OCI-LY3 (cell line): ENCODE measurements at regions not wholly inside any gene's neighbourhood (a gene's known extent, or its start where the extent isn't known, plus 50 kb on each side); places are given as distances from the start of the nearest gene placed in this dataset.

ENCODE experiments used
- H2AFZ ChIP-seq: fragments of 200-600, 300-600 bp; shearing (Covaris generic); 2 replicates; pipeline ENCODE4 v1.6.0; 2014; ENCODE audit warnings: antibody characterized with exemption, low read depth, low read length
- H3K27ac ChIP-seq: fragments of 200-600, 300-600 bp; sonication (generic); 2 replicates; pipeline ENCODE4 v1.5.1; 2014; ENCODE audit warnings: mild to moderate bottlenecking, low read length, moderate library complexity, mixed read lengths
- H3K27me3 ChIP-seq: fragments of 200-600, 300-600 bp; sonication (generic); 2 replicates; pipeline ENCODE4 v1.6.1; 2014; ENCODE audit warnings: low read depth, low read length, mixed read lengths
- H3K36me3 ChIP-seq: fragments of 200-600, 300-600 bp; sonication (generic); replicated peaks from 2 replicates; pipeline ENCODE3; 2014; ENCODE audit warnings: low read depth, low read length, mixed read lengths
- H3K4me1 ChIP-seq: fragments of 300-600, 200-600 bp; sonication (generic); 2 replicates; pipeline ENCODE4 v1.6.1; 2014; ENCODE audit warnings: low read length, mixed read lengths
- H3K4me2 ChIP-seq: fragments of 200-600, 300-600 bp; sonication (generic); 2 replicates; pipeline ENCODE4 v1.6.1; 2014; ENCODE audit warnings: low read length, mixed read lengths
- H3K4me3 ChIP-seq: fragments of 300-600, 200-600 bp; sonication (generic); 2 replicates; pipeline ENCODE4 v1.5.1; 2014; ENCODE audit warnings: antibody characterized with exemption, mild to moderate bottlenecking, low read length, moderate library complexity
- H3K79me2 ChIP-seq: fragments of 300-600, 200-600 bp; shearing (Covaris generic); 2 replicates; pipeline ENCODE4 v1.6.1; 2014; ENCODE audit warnings: mild to moderate bottlenecking, low read length, mixed read lengths
- H3K9ac ChIP-seq: fragments of 300-600, 200-600 bp; shearing (Covaris generic); 2 replicates; pipeline ENCODE4 v1.6.0; 2014; ENCODE audit warnings: mild to moderate bottlenecking, low read length, moderate library complexity
- H3K9me3 ChIP-seq: fragments of 200-600, 300-600 bp; shearing (Covaris generic); 2 replicates; pipeline ENCODE4 v1.6.1; 2014; ENCODE audit warnings: low read length, mixed read lengths; ENCODE audit not compliant: insufficient read depth
- H4K20me1 ChIP-seq: fragments of 200-600, 300-600 bp; sonication (generic); 2 replicates; pipeline ENCODE4 v1.6.1; 2016; ENCODE audit warnings: low read length, mixed read lengths; ENCODE audit not compliant: insufficient read depth
- EZH2phosphoT487 ChIP-seq: fragments of 200-600 bp; shearing (Covaris generic); IDR thresholded peaks from 2 replicates; pipeline ENCODE4 v1.6.1; 2018; ENCODE audit warnings: antibody characterized with exemption, mixed run types, low read depth
- TF ChIP-seq, protein P1 (sequence below): fragments of 200-600, 300-600 bp; sonication (generic); IDR thresholded peaks from 2 replicates; pipeline ENCODE4 v1.5.1; 2014; ENCODE audit warnings: antibody characterized with exemption, low read length, low read depth

DNA sequence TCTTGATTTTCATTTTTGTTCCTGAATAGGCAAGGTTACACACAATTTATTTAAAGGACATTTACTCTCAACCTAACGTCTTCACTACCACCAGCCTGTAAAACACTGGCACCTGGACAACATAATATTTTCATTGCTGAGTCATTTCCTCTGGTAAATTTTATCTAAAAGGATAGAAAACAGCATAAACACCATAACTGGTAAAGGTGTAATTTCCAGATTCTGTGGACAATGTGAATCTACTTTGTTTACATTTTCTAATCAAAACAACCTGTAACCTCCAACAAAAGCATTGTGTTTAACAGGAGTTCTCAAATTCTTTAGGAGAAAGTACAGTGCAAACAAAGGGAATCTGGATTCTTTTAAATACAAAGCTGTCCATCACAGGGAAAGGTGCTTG is 472.0 kb upstream of the AKR1E2 start:
- Histone ChIP-seq H3K79me2 (no peaks in the 10 kb centered on the region), H3K27me3 (no peaks in the 10 kb centered on the region), H3K4me1 (peaks cover 8% of the 10 kb centered on the region), H3K36me3 (no peaks in the 10 kb centered on the region), H3K4me2 (no peak overlapping the region), H3K9me3 (no peaks in the 10 kb centered on the region), H4K20me1 (no peaks in the 10 kb centered on the region), H3K27ac (no peak overlapping the region), H3K9ac (no peak overlapping the region), H3K4me3 (no peak overlapping the region), H2AFZ (no peak overlapping the region)
- TF ChIP-seq, protein P1, sequence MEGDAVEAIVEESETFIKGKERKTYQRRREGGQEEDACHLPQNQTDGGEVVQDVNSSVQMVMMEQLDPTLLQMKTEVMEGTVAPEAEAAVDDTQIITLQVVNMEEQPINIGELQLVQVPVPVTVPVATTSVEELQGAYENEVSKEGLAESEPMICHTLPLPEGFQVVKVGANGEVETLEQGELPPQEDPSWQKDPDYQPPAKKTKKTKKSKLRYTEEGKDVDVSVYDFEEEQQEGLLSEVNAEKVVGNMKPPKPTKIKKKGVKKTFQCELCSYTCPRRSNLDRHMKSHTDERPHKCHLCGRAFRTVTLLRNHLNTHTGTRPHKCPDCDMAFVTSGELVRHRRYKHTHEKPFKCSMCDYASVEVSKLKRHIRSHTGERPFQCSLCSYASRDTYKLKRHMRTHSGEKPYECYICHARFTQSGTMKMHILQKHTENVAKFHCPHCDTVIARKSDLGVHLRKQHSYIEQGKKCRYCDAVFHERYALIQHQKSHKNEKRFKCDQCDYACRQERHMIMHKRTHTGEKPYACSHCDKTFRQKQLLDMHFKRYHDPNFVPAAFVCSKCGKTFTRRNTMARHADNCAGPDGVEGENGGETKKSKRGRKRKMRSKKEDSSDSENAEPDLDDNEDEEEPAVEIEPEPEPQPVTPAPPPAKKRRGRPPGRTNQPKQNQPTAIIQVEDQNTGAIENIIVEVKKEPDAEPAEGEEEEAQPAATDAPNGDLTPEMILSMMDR: no peak

DNA sequence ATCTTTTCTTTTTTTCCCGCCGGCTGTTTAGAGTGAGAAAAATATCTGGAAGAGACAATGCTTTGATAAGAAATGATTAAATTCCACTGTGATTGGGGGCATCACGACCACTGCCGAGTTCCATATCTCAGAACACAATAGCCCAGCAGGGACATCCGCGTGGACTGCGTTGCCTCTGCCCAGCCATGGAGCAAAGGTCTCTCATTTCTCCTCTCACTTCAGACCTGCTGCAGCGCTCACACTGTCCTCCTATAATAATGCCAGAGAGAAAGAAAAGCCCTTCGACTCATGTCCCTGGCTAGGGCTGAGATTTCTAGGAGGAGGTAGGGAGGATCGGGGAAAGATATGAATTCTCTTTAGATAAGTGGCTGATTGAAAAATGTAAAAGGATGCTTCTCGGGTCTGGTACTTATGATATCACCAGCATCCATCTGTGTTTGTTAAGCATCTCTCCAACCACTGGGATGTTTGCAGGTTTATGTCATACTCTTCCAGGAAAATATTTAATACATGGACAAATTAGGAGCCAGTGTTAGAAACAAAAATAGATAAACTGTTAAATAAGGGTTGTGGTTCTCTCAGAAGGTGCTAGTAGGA is 472.9 kb upstream of the AKR1E2 start:
- H3K4me2 ChIP-seq: no peak overlapping the region

DNA sequence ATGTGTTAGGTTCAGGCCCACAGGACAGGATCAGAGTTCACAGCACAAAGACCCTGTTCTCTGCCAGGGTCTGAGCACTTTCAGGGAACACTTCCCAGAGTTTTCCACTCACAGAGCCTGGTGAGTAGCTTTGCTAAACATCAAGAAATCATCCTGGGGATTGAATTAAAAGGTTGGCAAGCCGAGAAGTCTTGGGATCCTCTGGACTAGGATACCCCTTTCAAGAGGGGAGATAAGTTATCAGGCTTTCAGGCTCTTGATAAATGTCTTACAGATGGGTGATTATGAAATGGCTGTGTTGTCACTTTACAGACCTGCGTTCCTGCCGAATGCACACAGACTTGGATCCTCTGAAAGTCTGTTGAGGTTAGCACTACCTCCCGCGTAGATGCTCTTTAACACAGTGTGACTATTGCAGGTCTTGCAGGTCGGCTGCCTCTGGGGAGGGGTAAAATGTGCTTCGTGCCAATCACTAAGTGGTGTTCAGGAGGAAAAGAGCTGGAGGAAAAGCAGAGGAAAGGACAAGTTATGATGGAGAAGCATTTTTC is 473.5 kb upstream of the AKR1E2 start:
- Histone ChIP-seq H3K4me2 (no peak overlapping the region), H3K4me3 (no peak overlapping the region), H3K27me3 (no peaks in the 10 kb centered on the region), H2AFZ (no peak overlapping the region), H3K79me2 (no peaks in the 10 kb centered on the region), H3K4me1 (peaks cover 8% of the 10 kb centered on the region), H4K20me1 (no peaks in the 10 kb centered on the region), H3K9ac (no peak overlapping the region), H3K9me3 (no peaks in the 10 kb centered on the region), H3K27ac (no peak overlapping the region), H3K36me3 (no peaks in the 10 kb centered on the region)
- TF ChIP-seq, protein P1: no peak
- no peak for TF ChIP-seq EZH2phosphoT487

More for the DNA sequence above, 472.9 kb upstream of the AKR1E2 start:
- Histone ChIP-seq H3K9ac (no peak overlapping the region), H3K36me3 (no peaks in the 10 kb centered on the region), H3K4me1 (peaks cover 8% of the 10 kb centered on the region), H3K79me2 (no peaks in the 10 kb centered on the region), H3K27me3 (no peaks in the 10 kb centered on the region), H3K4me3 (no peak overlapping the region), H4K20me1 (no peaks in the 10 kb centered on the region), H3K9me3 (no peaks in the 10 kb centered on the region), H3K27ac (no peak overlapping the region), H2AFZ (no peak overlapping the region)
- TF ChIP-seq, protein P1: no peak
- no peak for TF ChIP-seq EZH2phosphoT487

DNA sequence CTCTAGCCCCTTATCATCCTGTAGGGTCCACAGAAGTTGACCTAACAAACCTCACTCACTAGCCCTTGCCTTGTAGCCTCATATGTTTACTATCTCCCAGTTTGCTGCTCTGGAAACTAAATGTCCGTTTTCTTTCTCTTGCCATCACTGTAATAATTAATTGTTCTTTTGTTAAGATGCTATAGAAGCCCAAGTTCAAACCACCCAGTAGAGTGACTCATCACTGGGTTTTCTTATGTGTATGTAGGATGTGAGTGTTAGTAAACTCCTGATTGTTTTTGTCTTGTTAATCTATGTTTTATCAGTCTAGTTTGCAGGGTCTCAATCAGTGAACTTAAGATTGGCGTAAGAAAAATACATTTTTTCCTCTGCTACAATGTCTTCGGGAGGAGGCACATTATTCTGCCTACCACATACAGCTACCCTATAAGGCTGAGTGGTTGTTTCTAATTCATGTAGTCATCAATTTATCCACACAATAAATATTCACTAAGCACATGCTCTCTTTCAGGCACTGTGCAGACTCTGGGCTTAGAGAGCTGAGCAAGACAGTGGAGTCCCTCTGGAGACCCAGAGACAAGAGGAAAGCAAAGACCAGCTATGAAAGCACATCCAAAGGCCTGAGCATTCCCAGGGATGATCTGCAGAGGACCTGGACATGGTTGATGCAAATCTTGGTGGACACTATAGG is 474.1 kb upstream of the AKR1E2 start:
- Histone ChIP-seq H3K79me2 (no peaks in the 10 kb centered on the region), H3K4me1 (peaks cover 8% of the 10 kb centered on the region), H2AFZ (no peak overlapping the region), H3K9me3 (no peaks in the 10 kb centered on the region), H4K20me1 (no peaks in the 10 kb centered on the region), H3K4me3 (no peak overlapping the region), H3K36me3 (no peaks in the 10 kb centered on the region), H3K9ac (no peak overlapping the region), H3K27ac (no peak overlapping the region), H3K4me2 (no peak overlapping the region), H3K27me3 (no peaks in the 10 kb centered on the region)
- TF ChIP-seq, protein P1: no peak
- TF ChIP-seq EZH2phosphoT487: no peak
